ENCODE measurements at regions not wholly inside any gene's neighbourhood (a gene's known extent, or its start where the extent isn't known, plus 50 kb on each side); places are given as distances from the start of the nearest gene placed in this dataset.

- TF ChIP-seq CTCF (IDR thresholded peaks at IDR 0.05) (no peak), ZFX (IDR thresholded peaks at IDR 0.05; ENCODE audit: borderline replicate concordance) (no peak)
Measured at GRCh38 chr9:107942291-107942690, 452.7 kb upstream of the KLF4 start.

Data from 22Rv1 (cell line).